ENCODE measurements at regions not wholly inside any gene's neighbourhood (a gene's known extent, or its start where the extent isn't known, plus 50 kb on each side); places are given as distances from the start of the nearest gene placed in this dataset.

- H3K4me3 Mint-ChIP-seq = no peak overlapping the region
- TF ChIP-seq, protein P1, sequence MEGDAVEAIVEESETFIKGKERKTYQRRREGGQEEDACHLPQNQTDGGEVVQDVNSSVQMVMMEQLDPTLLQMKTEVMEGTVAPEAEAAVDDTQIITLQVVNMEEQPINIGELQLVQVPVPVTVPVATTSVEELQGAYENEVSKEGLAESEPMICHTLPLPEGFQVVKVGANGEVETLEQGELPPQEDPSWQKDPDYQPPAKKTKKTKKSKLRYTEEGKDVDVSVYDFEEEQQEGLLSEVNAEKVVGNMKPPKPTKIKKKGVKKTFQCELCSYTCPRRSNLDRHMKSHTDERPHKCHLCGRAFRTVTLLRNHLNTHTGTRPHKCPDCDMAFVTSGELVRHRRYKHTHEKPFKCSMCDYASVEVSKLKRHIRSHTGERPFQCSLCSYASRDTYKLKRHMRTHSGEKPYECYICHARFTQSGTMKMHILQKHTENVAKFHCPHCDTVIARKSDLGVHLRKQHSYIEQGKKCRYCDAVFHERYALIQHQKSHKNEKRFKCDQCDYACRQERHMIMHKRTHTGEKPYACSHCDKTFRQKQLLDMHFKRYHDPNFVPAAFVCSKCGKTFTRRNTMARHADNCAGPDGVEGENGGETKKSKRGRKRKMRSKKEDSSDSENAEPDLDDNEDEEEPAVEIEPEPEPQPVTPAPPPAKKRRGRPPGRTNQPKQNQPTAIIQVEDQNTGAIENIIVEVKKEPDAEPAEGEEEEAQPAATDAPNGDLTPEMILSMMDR (IDR thresholded peaks at IDR 0.05) = no peak
- peaks cover 14% of the 10 kb centered on the region for H3K4me1 Mint-ChIP-seq
- H3K9me3 Mint-ChIP-seq = peaks cover 9% of the 10 kb centered on the region
- ChIA-PET CTCF (no interaction called here), POLR2A (no interaction called here)
- intact Hi-C loops (cut with micrococcal nuclease) = no loop called here
- DNase-seq = no peak
- H3K36me3 Mint-ChIP-seq (ENCODE audit: low read depth) = peaks cover 4% of the 10 kb centered on the region
- no peak overlapping the region for H3K27ac Mint-ChIP-seq
- ATAC-seq (ENCODE audit: low read depth) = no peak
- H3K27me3 Mint-ChIP-seq = no peaks in the 10 kb centered on the region
These were observed 221.6 kb downstream of the LPIN1 start for GRCh38 chr2:11967946-11968465.

GRCh38 chr2:11968521-11968920, 222.1 kb downstream of the LPIN1 start:
- POLR2A ChIA-PET = no interaction called here
- intact Hi-C loops (cut with micrococcal nuclease) = no loop called here
- ATAC-seq (ENCODE audit: low read depth) = no peak

DNA sequence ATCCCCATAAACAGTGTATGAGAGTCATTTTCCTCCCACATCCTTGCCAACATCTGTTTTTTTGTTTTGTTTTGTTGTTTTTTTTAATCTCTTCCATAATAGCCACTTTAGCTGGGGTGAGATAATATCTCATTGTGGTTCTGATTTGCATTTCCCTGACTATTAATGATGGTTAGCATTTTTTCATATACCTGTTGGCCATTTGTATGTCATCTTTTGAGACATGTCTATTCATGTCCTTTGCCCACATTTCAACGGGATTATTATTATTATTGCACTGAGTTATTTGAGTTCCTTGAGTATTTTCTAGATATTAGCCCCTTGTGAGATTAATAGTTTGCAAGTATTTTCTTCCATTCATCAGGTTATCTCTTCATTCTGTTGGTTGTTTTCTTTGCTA, 223.3 kb downstream of the LPIN1 start:
- ATAC-seq (ENCODE audit: low read depth) = no peak
- H3K27ac Mint-ChIP-seq = no peak overlapping the region

More at GRCh38 chr2:11968521-11968920, 222.1 kb downstream of the LPIN1 start:
- H3K9me3 Mint-ChIP-seq = peaks cover 13% of the 10 kb centered on the region
- peaks cover 6% of the 10 kb centered on the region for H3K36me3 Mint-ChIP-seq (ENCODE audit: low read depth)
- TF ChIP-seq, protein P1 (IDR thresholded peaks at IDR 0.05) = no peak
- no peaks in the 10 kb centered on the region for H3K27me3 Mint-ChIP-seq
- no peak overlapping the region for H3K27ac Mint-ChIP-seq
- DNase-seq = no peak
- peaks cover 14% of the 10 kb centered on the region for H3K4me1 Mint-ChIP-seq
- CTCF ChIA-PET = no interaction called here
- H3K4me3 Mint-ChIP-seq = no peak overlapping the region

GRCh38 chr2:11974573-11974972, 228.1 kb downstream of the LPIN1 start:
- POLR2A ChIA-PET = no interaction called here
- no peaks in the 10 kb centered on the region for H3K27me3 Mint-ChIP-seq
- H3K4me3 Mint-ChIP-seq = no peak overlapping the region
- H3K9me3 Mint-ChIP-seq = peaks cover 24% of the 10 kb centered on the region
- intact Hi-C loops (cut with micrococcal nuclease) = no loop called here
- no peak overlapping the region for H3K27ac Mint-ChIP-seq
- H3K4me1 Mint-ChIP-seq = peaks cover 16% of the 10 kb centered on the region
- TF ChIP-seq, protein P1 (IDR thresholded peaks at IDR 0.05) = no peak
- CTCF ChIA-PET = no interaction called here
- H3K36me3 Mint-ChIP-seq (ENCODE audit: low read depth) = peaks cover 11% of the 10 kb centered on the region
- ATAC-seq (ENCODE audit: low read depth) = no peak
- DNase-seq = no peak

More for the DNA sequence above, 223.3 kb downstream of the LPIN1 start:
- DNase-seq = no peak
- CTCF ChIA-PET = no interaction called here
- peaks cover 14% of the 10 kb centered on the region for H3K4me1 Mint-ChIP-seq
- peaks cover 19% of the 10 kb centered on the region for H3K9me3 Mint-ChIP-seq
- TF ChIP-seq, protein P1 (IDR thresholded peaks at IDR 0.05) = no peak
- intact Hi-C loops (cut with micrococcal nuclease) = no loop called here
- no peak overlapping the region for H3K4me3 Mint-ChIP-seq
- H3K27me3 Mint-ChIP-seq = no peaks in the 10 kb centered on the region
- POLR2A ChIA-PET = no interaction called here
- H3K36me3 Mint-ChIP-seq (ENCODE audit: low read depth) = peaks cover 11% of the 10 kb centered on the region

- no peak for ATAC-seq (ENCODE audit: low read depth)
- TF ChIP-seq, protein P1 (IDR thresholded peaks at IDR 0.05) = no peak
- H3K4me3 Mint-ChIP-seq = no peak overlapping the region
- ChIA-PET CTCF (no interaction called here), POLR2A (interaction anchor here (0.7 kb wide), 1 partner anchor 42 kb away, joined by 4 read pairs; no protein-coding TSS in a partner anchor)
- H3K27me3 Mint-ChIP-seq = no peaks in the 10 kb centered on the region
- peaks cover 11% of the 10 kb centered on the region for H3K36me3 Mint-ChIP-seq (ENCODE audit: low read depth)
- H3K4me1 Mint-ChIP-seq = peaks cover 16% of the 10 kb centered on the region
- no peak for DNase-seq
- H3K9me3 Mint-ChIP-seq = peaks cover 24% of the 10 kb centered on the region
- no peak overlapping the region for H3K27ac Mint-ChIP-seq
- intact Hi-C loops (cut with micrococcal nuclease) = no loop called here
These were observed 228.9 kb downstream of the LPIN1 start for GRCh38 chr2:11975373-11975772.
